AG04449 (cell line): ENCODE measurements at regions not wholly inside any gene's neighbourhood (a gene's known extent, or its start where the extent isn't known, plus 50 kb on each side); places are given as distances from the start of the nearest gene placed in this dataset.

Experiments
- CTCF ChIA-PET: fragments of 350-600 bp; formaldehyde crosslinking; extraction: SDS; loops from one replicate; lab custom pipeline; 2021; ENCODE audit warnings: antibody characterized with exemption; lab: Yijun Ruan, JAX
- POLR2A ChIA-PET: fragments of 400-600, 350-600 bp; formaldehyde crosslinking; extraction: SDS; loops from one replicate; lab custom pipeline; 2020; ENCODE audit warnings: antibody characterized with exemption, inconsistent platforms; lab: Yijun Ruan, JAX
- DNase-seq: peaks from one replicate; pipeline ENCODE4 v3.0.0-alpha.2; 2010; ENCODE audit warnings: low read depth, low spot score
- H3K4me3 ChIP-seq: 2 replicates; pipeline ENCODE4 v1.5.1; 2011; ENCODE audit warnings: low read depth, mild to moderate bottlenecking, control low read depth, low read length
- CTCF ChIP-seq: IDR thresholded peaks from one replicate; pipeline ENCODE4 v1.5.1; 2011; ENCODE audit warnings: mild to moderate bottlenecking, moderate library complexity, low read length, control low read depth, inconsistent platforms; ENCODE audit not compliant: insufficient read depth; ENCODE audit errors: missing control alignments

- TF ChIP-seq CTCF, result no peak
- no peak overlapping the region for H3K4me3 ChIP-seq
- ChIA-PET POLR2A (no interaction called here), CTCF (no interaction called here)
- no peak for DNase-seq
Measured at GRCh38 chr5:111653408-111653807, 103.6 kb downstream of the NREP start.

- no peak for DNase-seq
- POLR2A ChIA-PET, result no interaction called here
Measured at GRCh38 chr5:111649516-111649915, 107.5 kb downstream of the NREP start.

GRCh38 chr5:111645303-111645838 is 111.6 kb downstream of the NREP start:
- CTCF ChIA-PET, result no interaction called here
- no peak for DNase-seq
- no peak for TF ChIP-seq CTCF
- POLR2A ChIA-PET, result no interaction called here
- H3K4me3 ChIP-seq, result no peak overlapping the region

More at GRCh38 chr5:111649516-111649915, 107.5 kb downstream of the NREP start:
- H3K4me3 ChIP-seq, result no peak overlapping the region
- TF ChIP-seq CTCF, result no peak
- CTCF ChIA-PET, result no interaction called here

GRCh38 chr5:111643499-111643898 is 113.5 kb downstream of the NREP start:
- no peak for TF ChIP-seq CTCF
- ChIA-PET POLR2A (no interaction called here), CTCF (no interaction called here)
- no peak for DNase-seq
- H3K4me3 ChIP-seq, result no peak overlapping the region

GRCh38 chr5:111641533-111642233 is 115.3 kb downstream of the NREP start:
- POLR2A ChIA-PET, result no interaction called here
- CTCF ChIA-PET, result no interaction called here
- TF ChIP-seq CTCF, result no peak
- no peak overlapping the region for H3K4me3 ChIP-seq
- DNase-seq, result peak; percentile 65

GRCh38 chr5:111639912-111640311 is 117.1 kb downstream of the NREP start:
- H3K4me3 ChIP-seq, result no peak overlapping the region
- ChIA-PET CTCF (no interaction called here), POLR2A (no interaction called here)
- no peak for DNase-seq
- no peak for TF ChIP-seq CTCF
